ENCODE measurements at regions not wholly inside any gene's neighbourhood (a gene's known extent, or its start where the extent isn't known, plus 50 kb on each side); places are given as distances from the start of the nearest gene placed in this dataset.
A peak's percentile ranks its signal among the peaks of the same experiment; 100 is the strongest.

DNA sequence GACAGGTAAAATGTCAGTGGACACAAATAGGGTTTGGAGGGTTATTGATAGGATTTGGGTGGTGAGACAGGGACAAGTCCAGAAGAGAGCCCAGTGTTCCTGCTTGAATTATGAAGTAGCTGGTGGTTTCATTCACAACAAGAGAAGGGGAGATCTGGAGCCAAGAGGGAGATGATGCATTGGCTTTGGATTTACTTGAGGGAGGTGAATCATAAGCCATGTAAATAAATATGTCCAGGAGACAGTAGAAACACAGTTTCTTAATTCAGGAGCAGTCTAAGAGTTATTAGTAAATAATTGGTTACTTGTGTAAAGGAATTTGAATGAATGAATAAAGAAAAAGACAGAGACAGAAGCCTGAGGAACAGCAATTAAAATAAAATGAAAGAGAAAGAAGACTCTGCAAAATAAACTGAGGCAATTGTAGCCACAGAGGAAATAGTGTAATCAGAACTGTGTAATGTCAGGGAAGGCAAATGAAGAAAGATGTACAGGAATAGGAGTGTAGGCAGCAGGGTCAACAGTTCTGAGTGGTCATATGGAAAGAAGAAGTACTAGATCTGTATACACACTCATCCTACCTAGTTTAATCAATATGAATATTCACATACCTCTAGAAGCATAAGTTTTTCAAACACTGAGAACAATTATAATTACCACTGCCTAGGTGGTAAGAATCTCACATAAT lies 50.2 kb upstream of the CXCL8 start:
- H3K27me3 ChIP-seq (replicated peaks): no peaks in the 10 kb centered on the region
- H3K4me1 ChIP-seq (replicated peaks): peaks cover 50% of the 10 kb centered on the region
- DNase-seq (ENCODE audit: low read depth in 1 of 2, low spot score in 2 of 2): peak in 1 of 2 experiments; percentile 80
- no peaks in the 10 kb centered on the region for H3K9me3 ChIP-seq (replicated peaks)
- H3K36me3 ChIP-seq: no peaks in the 10 kb centered on the region
- H3K27ac ChIP-seq: peak overlapping the region; percentile 21
- no peak overlapping the region for H3K4me3 ChIP-seq
